GM10266 (cell line): ENCODE measurements at regions not wholly inside any gene's neighbourhood (a gene's known extent, or its start where the extent isn't known, plus 50 kb on each side); places are given as distances from the start of the nearest gene placed in this dataset.
"Not testable (repeated sequence)": the region's sequence is repeated elsewhere in the genome, so short reads cannot be mapped to it uniquely, and the experiment has no call there.

ENCODE experiments used
- DNase-seq: peaks from one replicate; pipeline ENCODE4 v3.0.0; 2012; ENCODE audit errors: extremely low spot score
- TF ChIP-seq, protein P1 (sequence below): IDR thresholded peaks from 2 replicates; pipeline ENCODE4 v1.5.1; 2012; ENCODE audit warnings: mild to moderate bottlenecking, low read depth; ENCODE audit not compliant: control insufficient read depth, insufficient read depth; ENCODE audit errors: missing control alignments

GRCh38 chr7:24432677-24433076 is 140.6 kb upstream of the PALS2 start:
- DNase-seq, result no peak
- TF ChIP-seq, protein P1, sequence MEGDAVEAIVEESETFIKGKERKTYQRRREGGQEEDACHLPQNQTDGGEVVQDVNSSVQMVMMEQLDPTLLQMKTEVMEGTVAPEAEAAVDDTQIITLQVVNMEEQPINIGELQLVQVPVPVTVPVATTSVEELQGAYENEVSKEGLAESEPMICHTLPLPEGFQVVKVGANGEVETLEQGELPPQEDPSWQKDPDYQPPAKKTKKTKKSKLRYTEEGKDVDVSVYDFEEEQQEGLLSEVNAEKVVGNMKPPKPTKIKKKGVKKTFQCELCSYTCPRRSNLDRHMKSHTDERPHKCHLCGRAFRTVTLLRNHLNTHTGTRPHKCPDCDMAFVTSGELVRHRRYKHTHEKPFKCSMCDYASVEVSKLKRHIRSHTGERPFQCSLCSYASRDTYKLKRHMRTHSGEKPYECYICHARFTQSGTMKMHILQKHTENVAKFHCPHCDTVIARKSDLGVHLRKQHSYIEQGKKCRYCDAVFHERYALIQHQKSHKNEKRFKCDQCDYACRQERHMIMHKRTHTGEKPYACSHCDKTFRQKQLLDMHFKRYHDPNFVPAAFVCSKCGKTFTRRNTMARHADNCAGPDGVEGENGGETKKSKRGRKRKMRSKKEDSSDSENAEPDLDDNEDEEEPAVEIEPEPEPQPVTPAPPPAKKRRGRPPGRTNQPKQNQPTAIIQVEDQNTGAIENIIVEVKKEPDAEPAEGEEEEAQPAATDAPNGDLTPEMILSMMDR, result no peak

DNA sequence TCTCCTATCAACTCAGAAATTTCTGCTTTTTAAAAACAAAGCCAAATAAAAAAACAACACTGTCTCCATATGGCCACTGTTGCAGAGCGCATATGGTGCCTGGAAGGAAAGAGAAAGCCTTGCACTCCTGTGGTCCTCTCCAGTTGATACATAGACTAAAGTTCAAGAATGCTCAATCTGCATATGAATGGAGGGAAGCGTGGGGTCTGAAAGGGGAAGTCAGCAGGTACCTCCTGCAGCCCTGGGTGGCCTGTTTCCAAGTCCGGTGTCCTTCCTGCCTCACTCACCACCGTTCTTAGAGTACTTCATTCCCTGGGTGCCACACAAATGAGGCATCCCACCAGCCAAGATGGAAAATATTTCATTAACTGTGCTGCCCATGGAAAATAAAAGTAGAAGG is 138.3 kb upstream of the PALS2 start:
- TF ChIP-seq, protein P1, result no peak
- DNase-seq, result no peak

GRCh38 chr7:24436131-24436920 is 136.9 kb upstream of the PALS2 start:
- TF ChIP-seq, protein P1, result no peak
- DNase-seq, result no peak

DNA sequence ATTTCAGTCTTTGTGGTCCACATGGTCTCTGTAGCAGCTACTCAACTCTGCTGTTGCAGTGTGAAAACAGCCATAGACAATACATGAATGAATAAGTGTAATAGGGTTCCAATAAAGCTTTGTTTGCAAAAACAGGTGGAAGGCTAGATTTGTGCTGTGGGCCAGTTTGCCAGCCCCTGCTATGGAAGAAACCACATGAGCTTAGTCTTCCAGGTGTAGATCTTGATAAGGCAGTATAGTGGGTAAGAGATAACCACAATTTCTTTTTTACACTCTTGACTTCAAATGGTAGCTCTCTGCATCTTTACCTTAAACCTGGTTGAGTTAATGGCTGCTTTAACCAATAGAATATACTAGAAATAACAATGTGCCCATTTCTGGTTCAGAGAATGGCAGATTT is 135.0 kb upstream of the PALS2 start:
- TF ChIP-seq, protein P1, result no peak
- no peak for DNase-seq

- not testable (repeated sequence) for DNase-seq
Measured at GRCh38 chr7:24439104-24439503, 134.1 kb upstream of the PALS2 start.

GRCh38 chr7:24440892-24441291 is 132.4 kb upstream of the PALS2 start:
- no peak for DNase-seq

DNA sequence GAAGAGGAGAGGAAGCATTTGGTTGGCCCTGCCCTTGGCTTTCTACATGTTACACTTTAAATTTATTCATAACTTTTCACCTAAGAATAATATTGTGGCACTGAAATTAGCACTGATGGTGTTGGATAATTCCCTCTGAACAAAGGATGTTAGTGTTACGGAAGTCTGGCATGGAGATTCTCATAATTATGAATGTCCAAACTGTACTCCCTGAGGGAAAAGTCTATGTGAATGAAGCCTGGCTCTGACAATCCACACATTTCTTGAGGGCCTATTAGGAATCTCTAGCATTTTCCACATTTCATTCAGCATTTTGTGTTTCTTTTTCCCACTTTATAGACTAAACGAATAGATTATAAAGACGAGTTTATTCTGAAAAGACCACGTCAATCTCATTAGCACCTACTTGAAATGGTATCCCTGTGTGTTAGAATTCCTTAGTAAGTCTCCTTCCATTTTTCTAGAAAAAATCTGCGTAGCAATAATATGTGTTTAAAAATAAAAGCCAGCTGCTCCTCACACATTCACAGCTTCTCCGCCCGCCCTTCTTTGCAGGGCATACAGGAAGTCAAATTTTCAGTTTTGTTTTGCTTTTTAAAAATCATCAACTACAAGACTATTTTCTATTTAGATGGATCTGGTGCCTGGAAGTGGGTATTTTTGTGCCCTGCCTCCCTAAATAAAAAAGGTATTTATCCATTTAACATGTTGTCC is 131.8 kb upstream of the PALS2 start:
- TF ChIP-seq, protein P1, result no peak
- no peak for DNase-seq

More at GRCh38 chr7:24440892-24441291, 132.4 kb upstream of the PALS2 start:
- TF ChIP-seq, protein P1, result no peak
